B cell (primary cell): ENCODE measurements at regions not wholly inside any gene's neighbourhood (a gene's known extent, or its start where the extent isn't known, plus 50 kb on each side); places are given as distances from the start of the nearest gene placed in this dataset.

Experiments
- CTCF ChIP-seq: fragments of 200-600 bp; IDR thresholded peaks from one replicate; pipeline ENCODE4 v1.8.0; 2022; ENCODE audit warnings: antibody characterized with exemption, mild to moderate bottlenecking
- EZH2 ChIP-seq: IDR thresholded peaks from 2 replicates; pipeline ENCODE4 v1.6.1; 2012; ENCODE audit warnings: borderline replicate concordance, low read depth, mild to moderate bottlenecking, moderate library complexity, low read length; ENCODE audit not compliant: insufficient read depth, poor library complexity, severe bottlenecking

GRCh38 chr11:35888961-35889360 is 54.9 kb upstream of the LDLRAD3 start:
- TF ChIP-seq EZH2 (no peak), CTCF (no peak)
